ENCODE measurements at regions not wholly inside any gene's neighbourhood (a gene's known extent, or its start where the extent isn't known, plus 50 kb on each side); places are given as distances from the start of the nearest gene placed in this dataset.

DNA sequence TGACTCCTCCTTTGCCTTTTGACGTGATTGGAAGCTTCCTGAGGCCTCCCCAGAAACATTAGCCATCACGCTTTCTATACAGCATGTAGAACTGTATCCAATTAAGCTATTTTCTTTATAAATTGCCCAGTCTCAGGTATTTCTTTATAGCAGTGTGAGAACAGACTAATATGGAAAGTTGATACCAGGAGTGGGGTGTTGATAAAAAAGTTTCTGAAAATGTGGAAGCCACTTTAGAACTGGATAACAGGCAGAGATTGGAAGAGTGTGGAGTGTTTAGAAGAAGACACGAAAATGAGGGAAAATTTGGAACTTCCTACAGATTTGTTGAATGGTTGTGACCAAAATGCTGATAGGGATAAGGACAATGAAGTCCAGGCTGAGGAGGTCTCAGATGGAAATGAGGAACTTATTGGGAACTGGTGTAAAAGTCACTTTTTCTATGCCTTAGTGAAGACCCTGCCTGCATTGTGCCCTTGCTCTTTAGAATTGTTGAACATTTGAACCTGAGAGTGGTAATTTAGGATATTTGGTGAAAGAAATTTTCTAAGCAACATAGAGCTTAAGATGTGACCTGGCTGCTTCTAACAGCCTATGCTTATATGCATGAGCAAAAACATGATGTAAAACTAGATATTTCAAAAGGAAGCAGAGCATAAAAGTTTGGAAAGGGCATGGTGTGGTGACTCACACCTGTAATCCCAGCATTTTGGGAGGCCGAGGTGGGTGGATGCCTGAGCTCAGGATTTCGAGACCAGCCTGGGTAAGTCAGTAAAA, 969.7 kb downstream of the DSC3 start:
- CTCF ChIA-PET: no interaction called here
- in situ Hi-C loops (cut with HindIII; ENCODE audit: low pct_unique_long_range_greater_than_20kb, low sequenced_read_pairs) (no loop called here), intact Hi-C loops (cut with micrococcal nuclease; ENCODE audit: unreplicated experiment) (no loop called here)
- H3K27ac ChIP-seq (ENCODE audit: low read length): no peak overlapping the region
- TF ChIP-seq TCF7L2 (IDR thresholded peaks at IDR 0.05; ENCODE audit: low read depth, low read length): no peak
- TF ChIP-seq, protein P1, sequence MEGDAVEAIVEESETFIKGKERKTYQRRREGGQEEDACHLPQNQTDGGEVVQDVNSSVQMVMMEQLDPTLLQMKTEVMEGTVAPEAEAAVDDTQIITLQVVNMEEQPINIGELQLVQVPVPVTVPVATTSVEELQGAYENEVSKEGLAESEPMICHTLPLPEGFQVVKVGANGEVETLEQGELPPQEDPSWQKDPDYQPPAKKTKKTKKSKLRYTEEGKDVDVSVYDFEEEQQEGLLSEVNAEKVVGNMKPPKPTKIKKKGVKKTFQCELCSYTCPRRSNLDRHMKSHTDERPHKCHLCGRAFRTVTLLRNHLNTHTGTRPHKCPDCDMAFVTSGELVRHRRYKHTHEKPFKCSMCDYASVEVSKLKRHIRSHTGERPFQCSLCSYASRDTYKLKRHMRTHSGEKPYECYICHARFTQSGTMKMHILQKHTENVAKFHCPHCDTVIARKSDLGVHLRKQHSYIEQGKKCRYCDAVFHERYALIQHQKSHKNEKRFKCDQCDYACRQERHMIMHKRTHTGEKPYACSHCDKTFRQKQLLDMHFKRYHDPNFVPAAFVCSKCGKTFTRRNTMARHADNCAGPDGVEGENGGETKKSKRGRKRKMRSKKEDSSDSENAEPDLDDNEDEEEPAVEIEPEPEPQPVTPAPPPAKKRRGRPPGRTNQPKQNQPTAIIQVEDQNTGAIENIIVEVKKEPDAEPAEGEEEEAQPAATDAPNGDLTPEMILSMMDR (IDR thresholded peaks at IDR 0.05): no peak
- TF ChIP-seq REST (IDR thresholded peaks at IDR 0.05; ENCODE audit: insufficient read depth in 1 of 2, low read depth in 2 of 2, low read length in 1 of 2): no peak
- no peak for TF ChIP-seq POLR2AphosphoS5 (IDR thresholded peaks at IDR 0.05; ENCODE audit: low read depth, low read length)
- no peak for TF ChIP-seq SIN3A (IDR thresholded peaks at IDR 0.05; ENCODE audit: borderline replicate concordance, insufficient read depth, low read depth, low read length)
- no peak for ATAC-seq
- POLR2A ChIA-PET: no interaction called here
- DNase-seq (ENCODE audit: low read depth, low spot score): no peak
- H3K27me3 ChIP-seq (ENCODE audit: control insufficient read depth, insufficient read depth, low read length): no peaks in the 10 kb centered on the region
- H3K4me3 ChIP-seq (ENCODE audit: low read depth in 2 of 2, low read length in 2 of 2): no peak overlapping the region
- no peaks in the 10 kb centered on the region for H3K4me1 ChIP-seq (ENCODE audit: control insufficient read depth, insufficient read depth, low read length)
- no TSS peak for BruUV-seq (replicated peaks)
- no peaks in the 10 kb centered on the region for H3K9me3 ChIP-seq (ENCODE audit: control insufficient read depth, insufficient read depth, low read depth, low read length)
- H3K36me3 ChIP-seq (ENCODE audit: control insufficient read depth, insufficient read depth, low read length): no peaks in the 10 kb centered on the region

DNA sequence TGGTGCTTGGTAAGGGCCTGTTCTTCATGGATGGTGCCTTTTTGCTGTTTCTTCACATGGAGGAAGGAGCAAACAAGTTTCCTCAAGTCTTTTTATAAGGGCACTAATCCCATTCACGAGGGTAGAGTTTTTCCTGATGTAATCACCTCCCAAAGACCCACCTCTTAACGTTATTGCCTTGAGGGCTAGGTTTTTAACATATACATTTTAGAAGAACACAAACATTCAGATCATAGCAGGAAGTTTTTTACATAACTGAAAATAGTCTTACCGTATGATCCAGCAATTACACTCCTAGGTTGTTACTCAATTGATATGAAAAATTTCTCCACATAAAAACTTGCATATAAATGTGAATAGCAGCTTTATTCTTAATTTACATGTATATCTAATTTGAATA, 976.3 kb downstream of the DSC3 start:
- Histone ChIP-seq H3K36me3 (ENCODE audit: control insufficient read depth, insufficient read depth, low read length) (no peaks in the 10 kb centered on the region), H3K27ac (ENCODE audit: low read length) (no peak overlapping the region), H3K9me3 (ENCODE audit: control insufficient read depth, insufficient read depth, low read depth, low read length) (no peaks in the 10 kb centered on the region), H3K27me3 (ENCODE audit: control insufficient read depth, insufficient read depth, low read length) (no peaks in the 10 kb centered on the region), H3K4me1 (ENCODE audit: control insufficient read depth, insufficient read depth, low read length) (no peaks in the 10 kb centered on the region), H3K4me3 (ENCODE audit: low read depth in 2 of 2, low read length in 2 of 2) (no peak overlapping the region)
- BruUV-seq (replicated peaks): no TSS peak
- no peak for TF ChIP-seq POLR2AphosphoS5 (IDR thresholded peaks at IDR 0.05; ENCODE audit: low read depth, low read length)
- TF ChIP-seq, protein P1 (IDR thresholded peaks at IDR 0.05): no peak
- ATAC-seq: no peak
- DNase-seq (ENCODE audit: low read depth, low spot score): no peak
- in situ Hi-C loops (cut with HindIII; ENCODE audit: low pct_unique_long_range_greater_than_20kb, low sequenced_read_pairs): no loop called here
- intact Hi-C loops (cut with micrococcal nuclease; ENCODE audit: unreplicated experiment): no loop called here
- POLR2A ChIA-PET: no interaction called here
- CTCF ChIA-PET: no interaction called here

All from Panc1 (cell line).